ENCODE measurements at regions not wholly inside any gene's neighbourhood (a gene's known extent, or its start where the extent isn't known, plus 50 kb on each side); places are given as distances from the start of the nearest gene placed in this dataset.

DNA sequence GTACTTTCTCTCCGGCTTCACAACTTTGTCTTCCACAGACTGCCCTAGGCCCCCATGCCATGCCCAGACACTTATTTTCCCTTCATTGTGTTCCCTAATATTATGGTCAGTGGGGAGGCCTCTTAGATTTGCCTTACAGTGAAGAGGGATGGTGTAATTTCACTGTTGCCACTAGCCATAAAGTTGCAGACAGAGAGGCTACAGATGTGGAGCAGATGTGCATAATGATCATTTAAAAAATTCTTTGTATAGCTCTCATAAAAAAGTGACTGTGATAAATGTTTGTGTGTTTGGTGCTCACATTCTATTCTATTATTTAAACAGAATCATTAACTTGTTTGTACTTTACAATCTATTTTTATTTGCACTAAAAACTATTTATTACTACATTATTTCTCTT lies 67.5 kb upstream of the FN1 start:
- TF ChIP-seq, protein P1, sequence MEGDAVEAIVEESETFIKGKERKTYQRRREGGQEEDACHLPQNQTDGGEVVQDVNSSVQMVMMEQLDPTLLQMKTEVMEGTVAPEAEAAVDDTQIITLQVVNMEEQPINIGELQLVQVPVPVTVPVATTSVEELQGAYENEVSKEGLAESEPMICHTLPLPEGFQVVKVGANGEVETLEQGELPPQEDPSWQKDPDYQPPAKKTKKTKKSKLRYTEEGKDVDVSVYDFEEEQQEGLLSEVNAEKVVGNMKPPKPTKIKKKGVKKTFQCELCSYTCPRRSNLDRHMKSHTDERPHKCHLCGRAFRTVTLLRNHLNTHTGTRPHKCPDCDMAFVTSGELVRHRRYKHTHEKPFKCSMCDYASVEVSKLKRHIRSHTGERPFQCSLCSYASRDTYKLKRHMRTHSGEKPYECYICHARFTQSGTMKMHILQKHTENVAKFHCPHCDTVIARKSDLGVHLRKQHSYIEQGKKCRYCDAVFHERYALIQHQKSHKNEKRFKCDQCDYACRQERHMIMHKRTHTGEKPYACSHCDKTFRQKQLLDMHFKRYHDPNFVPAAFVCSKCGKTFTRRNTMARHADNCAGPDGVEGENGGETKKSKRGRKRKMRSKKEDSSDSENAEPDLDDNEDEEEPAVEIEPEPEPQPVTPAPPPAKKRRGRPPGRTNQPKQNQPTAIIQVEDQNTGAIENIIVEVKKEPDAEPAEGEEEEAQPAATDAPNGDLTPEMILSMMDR (IDR thresholded peaks at IDR 0.05), result no peak
- no peak for TF ChIP-seq POLR2A (IDR thresholded peaks at IDR 0.05)

Measured in right lobe of liver (tissue), 4 donors.